Ishikawa (cell line): ENCODE measurements at regions not wholly inside any gene's neighbourhood (a gene's known extent, or its start where the extent isn't known, plus 50 kb on each side); places are given as distances from the start of the nearest gene placed in this dataset.

Experiments used
- EGR1 ChIP-seq: IDR thresholded peaks from 2 replicates; pipeline ENCODE4 v1.6.1; 2012
- EP300 ChIP-seq: IDR thresholded peaks from 2 replicates; pipeline ENCODE4 v1.6.1; 2012; ENCODE audit warnings: borderline replicate concordance
- FOXM1 ChIP-seq: IDR thresholded peaks from 2 replicates; pipeline ENCODE4 v1.6.1; 2012; ENCODE audit warnings: low read depth, borderline replicate concordance
- RAD21 ChIP-seq: IDR thresholded peaks from 2 replicates; pipeline ENCODE4 v1.6.1; 2012; ENCODE audit warnings: low read depth
- REST ChIP-seq: IDR thresholded peaks from 2 replicates; pipeline ENCODE4 v1.6.1; 2012; ENCODE audit warnings: low read depth, mild to moderate bottlenecking
- ZBTB7A ChIP-seq: IDR thresholded peaks from 2 replicates; pipeline ENCODE4 v1.6.1; 2012; ENCODE audit warnings: low read depth

GRCh38 chr10:77696584-77696983, 59.0 kb upstream of the KCNMA1 start:
- TF ChIP-seq ZBTB7A = no peak
- TF ChIP-seq RAD21 = no peak
- no peak for TF ChIP-seq EP300
- no peak for TF ChIP-seq REST
- TF ChIP-seq FOXM1 = no peak
- no peak for TF ChIP-seq EGR1
